ENCODE measurements at regions not wholly inside any gene's neighbourhood (a gene's known extent, or its start where the extent isn't known, plus 50 kb on each side); places are given as distances from the start of the nearest gene placed in this dataset.

GRCh38 chr20:11549172-11550103 lies 368.3 kb upstream of the BTBD3 start:
- no peaks in the 10 kb centered on the region for H3K36me3 ChIP-seq
- no peaks in the 10 kb centered on the region for H3K4me1 ChIP-seq
- TF ChIP-seq CTCF (IDR thresholded peaks at IDR 0.05) = no peak
- DNase-seq (ENCODE audit: low spot score) = no peak
- no peaks in the 10 kb centered on the region for H3K9me3 ChIP-seq
- no peak overlapping the region for H3K27ac ChIP-seq
- no peak overlapping the region for H3K4me3 ChIP-seq
- no peaks in the 10 kb centered on the region for H3K27me3 ChIP-seq

- TF ChIP-seq CTCF (IDR thresholded peaks at IDR 0.05) = no peak
- no peak overlapping the region for H3K27ac ChIP-seq
These were observed 366.9 kb upstream of the BTBD3 start for GRCh38 chr20:11550657-11551338.

GRCh38 chr20:11551479-11551878 lies 366.2 kb upstream of the BTBD3 start:
- DNase-seq (ENCODE audit: low spot score) = no peak
- Histone ChIP-seq H3K9me3 (no peaks in the 10 kb centered on the region), H3K4me1 (no peaks in the 10 kb centered on the region), H3K27ac (no peak overlapping the region), H3K4me3 (no peak overlapping the region), H3K36me3 (no peaks in the 10 kb centered on the region), H3K27me3 (no peaks in the 10 kb centered on the region)
- no peak for TF ChIP-seq CTCF (IDR thresholded peaks at IDR 0.05)

More at GRCh38 chr20:11550657-11551338, 366.9 kb upstream of the BTBD3 start:
- no peaks in the 10 kb centered on the region for H3K4me1 ChIP-seq
- no peaks in the 10 kb centered on the region for H3K36me3 ChIP-seq
- DNase-seq (ENCODE audit: low spot score) = no peak
- H3K9me3 ChIP-seq = no peaks in the 10 kb centered on the region
- no peaks in the 10 kb centered on the region for H3K27me3 ChIP-seq
- no peak overlapping the region for H3K4me3 ChIP-seq

- Histone ChIP-seq H3K9me3 (no peaks in the 10 kb centered on the region), H3K27ac (no peak overlapping the region), H3K36me3 (no peaks in the 10 kb centered on the region), H3K27me3 (no peaks in the 10 kb centered on the region), H3K4me3 (no peak overlapping the region), H3K4me1 (no peaks in the 10 kb centered on the region)
- no peak for DNase-seq (ENCODE audit: low spot score)
- TF ChIP-seq CTCF (IDR thresholded peaks at IDR 0.05) = peak in 1 of 2 donors; percentile 37
These were observed 364.1 kb upstream of the BTBD3 start for GRCh38 chr20:11553603-11554002.

- H3K4me3 ChIP-seq = no peak overlapping the region
- no peaks in the 10 kb centered on the region for H3K9me3 ChIP-seq
- no peak for TF ChIP-seq CTCF (IDR thresholded peaks at IDR 0.05)
- no peaks in the 10 kb centered on the region for H3K4me1 ChIP-seq
- H3K27me3 ChIP-seq = no peaks in the 10 kb centered on the region
- no peak overlapping the region for H3K27ac ChIP-seq
- no peaks in the 10 kb centered on the region for H3K36me3 ChIP-seq
- no peak for DNase-seq (ENCODE audit: low spot score)
These were observed 362.2 kb upstream of the BTBD3 start for GRCh38 chr20:11555510-11555909.

Data from right atrium auricular region (tissue), 2 donors.